ENCODE measurements at regions not wholly inside any gene's neighbourhood (a gene's known extent, or its start where the extent isn't known, plus 50 kb on each side); places are given as distances from the start of the nearest gene placed in this dataset.
"Not testable (repeated sequence)": the region's sequence is repeated elsewhere in the genome, so short reads cannot be mapped to it uniquely, and the experiment has no call there.

- TF ChIP-seq, protein P1, sequence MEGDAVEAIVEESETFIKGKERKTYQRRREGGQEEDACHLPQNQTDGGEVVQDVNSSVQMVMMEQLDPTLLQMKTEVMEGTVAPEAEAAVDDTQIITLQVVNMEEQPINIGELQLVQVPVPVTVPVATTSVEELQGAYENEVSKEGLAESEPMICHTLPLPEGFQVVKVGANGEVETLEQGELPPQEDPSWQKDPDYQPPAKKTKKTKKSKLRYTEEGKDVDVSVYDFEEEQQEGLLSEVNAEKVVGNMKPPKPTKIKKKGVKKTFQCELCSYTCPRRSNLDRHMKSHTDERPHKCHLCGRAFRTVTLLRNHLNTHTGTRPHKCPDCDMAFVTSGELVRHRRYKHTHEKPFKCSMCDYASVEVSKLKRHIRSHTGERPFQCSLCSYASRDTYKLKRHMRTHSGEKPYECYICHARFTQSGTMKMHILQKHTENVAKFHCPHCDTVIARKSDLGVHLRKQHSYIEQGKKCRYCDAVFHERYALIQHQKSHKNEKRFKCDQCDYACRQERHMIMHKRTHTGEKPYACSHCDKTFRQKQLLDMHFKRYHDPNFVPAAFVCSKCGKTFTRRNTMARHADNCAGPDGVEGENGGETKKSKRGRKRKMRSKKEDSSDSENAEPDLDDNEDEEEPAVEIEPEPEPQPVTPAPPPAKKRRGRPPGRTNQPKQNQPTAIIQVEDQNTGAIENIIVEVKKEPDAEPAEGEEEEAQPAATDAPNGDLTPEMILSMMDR (conservative IDR thresholded peaks at IDR 0.05), result no peak
- H3K27ac ChIP-seq, result no peak overlapping the region
These were observed 555.0 kb upstream of the GYPC start for GRCh38 chr2:126100962-126101361.

GRCh38 chr2:126106006-126106405 lies 550.0 kb upstream of the GYPC start:
- H3K27ac ChIP-seq, result no peak overlapping the region
- TF ChIP-seq, protein P1 (conservative IDR thresholded peaks at IDR 0.05), result no peak

- TF ChIP-seq, protein P1 (conservative IDR thresholded peaks at IDR 0.05), result no peak
- no peak overlapping the region for H3K27ac ChIP-seq
These were observed 548.1 kb upstream of the GYPC start for GRCh38 chr2:126107883-126108282.

DNA sequence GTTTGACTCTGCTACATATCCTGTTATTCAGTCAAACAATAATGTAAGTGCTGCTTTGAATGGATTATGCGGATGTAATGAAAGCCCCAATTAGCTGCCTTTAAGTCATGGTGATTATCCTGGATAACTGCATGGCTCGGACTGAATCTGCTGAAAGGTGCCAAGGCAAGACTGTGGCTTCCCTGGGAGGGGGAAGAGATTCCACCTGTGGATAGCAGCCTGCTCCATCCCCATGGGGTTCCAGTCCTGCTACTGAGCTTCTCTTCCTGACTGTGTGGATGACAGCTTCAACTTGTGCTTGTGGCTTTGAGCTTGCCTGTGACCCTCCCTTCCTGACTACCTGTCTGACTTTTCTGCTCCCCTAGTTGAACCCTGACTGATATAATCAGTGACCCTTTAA lies 540.0 kb upstream of the GYPC start:
- no peak overlapping the region for H3K27ac ChIP-seq
- TF ChIP-seq, protein P1 (conservative IDR thresholded peaks at IDR 0.05), result no peak

DNA sequence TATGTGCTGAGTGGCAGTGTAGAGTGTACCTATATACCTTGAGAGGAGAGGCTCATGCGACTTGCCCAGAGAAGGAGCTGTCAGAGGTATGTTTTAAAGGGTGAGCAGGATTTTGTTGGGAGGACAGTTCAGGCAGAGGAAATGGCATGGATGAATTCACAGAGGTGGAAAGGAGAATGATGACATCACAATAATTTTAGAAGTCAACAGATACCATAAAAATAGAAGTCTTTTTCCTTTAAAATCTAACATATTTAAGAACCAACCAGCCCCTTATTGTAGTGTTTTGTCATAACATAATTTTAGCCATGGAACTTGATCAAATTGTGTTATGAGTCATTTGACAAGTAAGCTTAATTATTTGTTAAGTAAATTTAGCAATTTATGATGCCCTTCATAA lies 538.1 kb upstream of the GYPC start:
- TF ChIP-seq, protein P1 (conservative IDR thresholded peaks at IDR 0.05), result no peak
- no peak overlapping the region for H3K27ac ChIP-seq

- TF ChIP-seq, protein P1 (conservative IDR thresholded peaks at IDR 0.05), result no peak
- no peak overlapping the region for H3K27ac ChIP-seq
These were observed 510.2 kb upstream of the GYPC start for GRCh38 chr2:126145752-126146151.

GRCh38 chr2:126154256-126154785 lies 501.6 kb upstream of the GYPC start:
- H3K27ac ChIP-seq, result no peak overlapping the region
- TF ChIP-seq, protein P1 (conservative IDR thresholded peaks at IDR 0.05), result no peak

- not testable (repeated sequence) for H3K27ac ChIP-seq
These were observed 495.0 kb upstream of the GYPC start for GRCh38 chr2:126160950-126161349.
